Fibroblast of skin of right biceps (primary cell): ENCODE measurements at regions not wholly inside any gene's neighbourhood (a gene's known extent, or its start where the extent isn't known, plus 50 kb on each side); places are given as distances from the start of the nearest gene placed in this dataset.
A peak's percentile ranks its signal among the peaks of the same experiment; 100 is the strongest.
"Not testable (repeated sequence)": the region's sequence is repeated elsewhere in the genome, so short reads cannot be mapped to it uniquely, and the experiment has no call there.

Source experiments
- DNase-seq: peaks from one replicate; pipeline ENCODE4 v3.0.0-alpha.2; 2013

- peak; percentile 81 for DNase-seq
These were observed 72.0 kb upstream of the BACH2 start for GRCh38 chr6:90368601-90369000.

DNA sequence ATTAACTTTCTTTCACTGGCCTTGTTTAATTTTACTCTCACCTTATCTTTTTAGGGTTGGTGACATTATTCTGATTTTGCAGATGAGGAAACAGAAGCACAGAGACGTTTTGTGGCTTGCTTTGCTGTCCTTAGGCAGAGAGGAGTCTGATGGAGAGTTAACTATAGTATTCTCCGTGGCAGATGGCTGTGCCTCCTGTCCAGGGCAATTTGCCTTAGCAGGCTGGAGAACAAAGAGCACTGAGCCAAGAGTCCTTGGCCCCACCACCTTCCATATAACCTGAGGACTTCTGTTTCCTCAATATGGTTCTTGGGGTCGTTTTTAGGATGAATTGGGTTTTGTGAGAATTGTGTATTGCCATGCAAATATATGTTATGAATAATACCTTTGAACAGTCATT lies 71.4 kb upstream of the BACH2 start:
- DNase-seq: no peak

- DNase-seq: no peak
These were observed 69.0 kb upstream of the BACH2 start for GRCh38 chr6:90365565-90366219.

GRCh38 chr6:90365002-90365401 lies 68.4 kb upstream of the BACH2 start:
- no peak for DNase-seq

DNA sequence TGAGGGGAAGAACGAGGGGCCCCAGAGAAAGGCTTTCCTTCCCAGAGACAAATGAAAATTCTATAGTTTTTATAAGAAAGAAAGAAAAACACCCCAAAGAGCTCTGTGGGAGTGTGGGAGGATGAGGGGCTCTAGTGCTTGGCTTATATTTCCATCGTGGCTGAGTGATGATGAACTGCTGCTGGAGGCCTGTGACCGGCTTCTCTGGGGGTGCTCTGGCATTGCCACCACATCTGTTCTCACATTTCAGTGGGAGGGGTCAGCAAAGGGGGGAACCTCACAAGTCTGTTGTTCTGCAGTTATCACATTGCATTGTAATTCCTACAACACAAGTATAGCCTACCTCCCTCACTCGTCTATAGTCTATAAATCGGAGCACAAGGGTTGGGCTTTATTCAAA lies 67.6 kb upstream of the BACH2 start:
- DNase-seq: no peak

- DNase-seq: peak; percentile 83
These were observed 65.7 kb upstream of the BACH2 start for GRCh38 chr6:90362318-90362717.

GRCh38 chr6:90361174-90361573 lies 64.5 kb upstream of the BACH2 start:
- no peak for DNase-seq

GRCh38 chr6:90358036-90358770 lies 61.6 kb upstream of the BACH2 start:
- not testable (repeated sequence) for DNase-seq

- no peak for DNase-seq
These were observed 59.4 kb upstream of the BACH2 start for GRCh38 chr6:90356012-90356421.

DNA sequence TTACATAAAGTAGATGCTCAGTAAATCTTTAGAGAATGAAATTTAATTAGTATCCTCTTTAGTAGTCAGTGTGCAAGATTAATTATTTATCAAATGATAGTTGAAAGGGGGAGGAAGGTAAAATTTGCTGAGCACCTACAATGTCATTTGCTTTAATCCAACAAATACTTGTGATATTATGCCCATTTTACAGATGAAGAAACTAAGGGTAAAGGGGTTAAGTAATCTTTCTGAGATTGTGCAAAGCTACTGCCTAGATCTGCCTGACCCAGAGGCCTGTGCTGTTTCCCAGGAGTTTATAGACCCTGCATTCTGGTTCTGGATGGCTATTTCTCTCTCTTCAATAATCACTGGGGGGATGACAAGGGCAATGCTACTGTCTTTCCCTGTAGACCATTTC lies 58.3 kb upstream of the BACH2 start:
- no peak for DNase-seq

DNA sequence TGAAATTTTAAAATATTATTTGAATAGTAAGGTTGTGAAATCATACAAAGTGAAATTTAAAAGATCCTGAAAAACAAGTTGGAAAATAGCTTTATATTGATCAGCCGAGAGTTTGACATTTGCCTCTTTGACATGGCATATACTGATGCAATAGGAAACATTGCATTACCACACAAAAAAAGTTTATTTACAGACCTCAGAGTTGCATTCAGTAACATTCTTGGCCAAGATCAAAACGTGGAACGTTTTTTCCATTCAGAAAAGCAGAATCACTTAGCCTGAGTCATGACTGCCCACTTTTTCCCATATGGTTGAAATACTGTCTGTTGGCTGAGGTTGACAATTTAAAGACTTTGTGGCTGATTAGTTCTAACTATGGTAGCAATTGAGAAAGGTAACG lies 55.1 kb upstream of the BACH2 start:
- peak; percentile 71 for DNase-seq

DNA sequence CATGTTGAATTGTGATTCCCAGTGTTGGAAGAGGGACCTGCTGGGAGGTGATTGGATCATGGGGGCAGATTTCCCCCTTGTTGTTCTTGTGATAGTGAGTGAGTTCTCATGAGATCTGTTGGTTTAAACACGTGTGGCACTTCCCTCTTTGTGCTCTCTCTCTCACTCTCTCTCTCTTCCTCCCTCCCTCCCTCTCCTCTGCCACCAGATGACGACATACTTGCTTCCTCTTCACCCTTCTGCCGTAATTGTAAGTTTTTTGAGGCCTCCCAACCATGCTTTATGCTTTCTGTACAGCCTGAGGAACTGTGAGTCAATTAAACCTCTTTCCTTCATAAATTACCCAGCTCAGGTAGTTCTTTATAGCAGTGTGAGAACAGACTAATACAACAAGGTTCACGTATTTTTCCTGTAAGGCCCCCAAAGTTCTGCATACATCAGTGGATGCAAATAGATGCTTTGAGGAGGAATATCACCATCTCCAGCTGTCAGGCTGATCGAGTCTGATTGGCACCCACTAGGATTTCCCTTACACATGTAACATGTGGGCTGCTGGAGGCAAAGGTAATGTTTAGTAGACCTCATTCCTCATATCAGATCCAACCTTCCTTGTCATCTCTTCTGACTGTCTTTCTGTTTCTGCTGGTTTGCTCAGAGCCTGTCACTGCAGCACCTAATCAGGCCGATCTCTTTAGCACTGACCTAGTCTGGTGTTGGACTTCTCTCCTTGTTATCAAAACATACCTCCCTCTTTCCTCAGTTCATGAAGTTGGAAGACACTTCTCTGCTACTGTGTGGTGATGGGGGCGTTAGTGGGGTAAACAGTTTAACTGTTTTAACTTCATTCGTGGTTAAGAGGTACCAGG lies 54.3 kb upstream of the BACH2 start:
- peak; percentile 15 for DNase-seq

DNA sequence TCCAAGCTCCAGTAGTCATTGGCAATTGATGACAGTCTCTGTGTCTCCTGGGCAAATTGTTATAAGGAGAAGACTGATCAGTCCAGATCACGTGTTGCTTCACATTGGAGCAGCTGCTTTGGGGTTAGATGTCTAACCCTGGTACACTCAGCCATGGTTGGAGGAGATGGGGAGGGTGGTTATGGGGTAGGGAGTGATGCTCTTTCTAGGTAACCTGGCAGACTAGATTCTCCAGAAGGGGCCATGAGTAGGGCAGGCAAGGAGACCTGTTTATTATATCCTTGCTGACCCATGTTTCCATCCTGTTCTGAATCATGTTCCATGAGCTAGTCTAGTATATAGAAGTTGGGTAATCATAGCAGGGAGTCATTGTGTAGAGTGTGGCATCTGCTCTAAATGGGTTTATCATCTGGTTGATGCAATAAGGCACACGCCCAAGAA lies 50.8 kb upstream of the BACH2 start:
- no peak for DNase-seq

- DNase-seq: no peak
These were observed 50.1 kb upstream of the BACH2 start for GRCh38 chr6:90346729-90347128.
